Epithelial cell of proximal tubule (primary cell): ENCODE measurements at regions not wholly inside any gene's neighbourhood (a gene's known extent, or its start where the extent isn't known, plus 50 kb on each side); places are given as distances from the start of the nearest gene placed in this dataset.

Source experiments
- DNase-seq: peaks from one replicate; pipeline ENCODE4 v3.0.0-alpha.2; 2011; ENCODE audit warnings: low read depth
- H3K4me3 ChIP-seq: 2 replicates; pipeline ENCODE4 v1.5.1; 2011; ENCODE audit warnings: low read depth, mild to moderate bottlenecking, low read length
- CTCF ChIP-seq: conservative IDR thresholded peaks from 2 replicates; pipeline ENCODE4 v1.5.1; 2012; ENCODE audit warnings: low read depth, mild to moderate bottlenecking, low read length

- no peak for DNase-seq
- no peak overlapping the region for H3K4me3 ChIP-seq
- no peak for TF ChIP-seq CTCF
These were observed 519.2 kb upstream of the SPHKAP start for GRCh38 chr2:228700638-228701037.

DNA sequence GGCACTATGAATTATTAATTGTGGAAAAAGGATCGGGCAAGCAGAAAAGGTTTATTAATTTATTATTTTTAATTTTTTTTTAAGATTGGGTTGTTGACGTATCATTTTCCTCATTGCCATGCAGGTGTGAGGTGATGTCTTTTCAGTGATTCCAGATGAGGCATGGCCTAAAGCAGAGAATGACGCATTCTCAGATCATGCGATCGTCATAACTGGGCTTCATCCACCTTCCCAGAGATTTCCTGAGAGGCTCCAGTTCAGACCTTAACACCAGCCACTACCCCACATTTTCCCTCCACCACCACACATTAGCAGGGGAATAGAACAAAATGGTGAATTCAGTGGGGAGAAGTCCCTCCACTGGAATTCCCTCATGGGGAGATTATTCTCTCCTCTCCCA is 518.4 kb upstream of the SPHKAP start:
- DNase-seq: no peak
- H3K4me3 ChIP-seq: no peak overlapping the region
- no peak for TF ChIP-seq CTCF

DNA sequence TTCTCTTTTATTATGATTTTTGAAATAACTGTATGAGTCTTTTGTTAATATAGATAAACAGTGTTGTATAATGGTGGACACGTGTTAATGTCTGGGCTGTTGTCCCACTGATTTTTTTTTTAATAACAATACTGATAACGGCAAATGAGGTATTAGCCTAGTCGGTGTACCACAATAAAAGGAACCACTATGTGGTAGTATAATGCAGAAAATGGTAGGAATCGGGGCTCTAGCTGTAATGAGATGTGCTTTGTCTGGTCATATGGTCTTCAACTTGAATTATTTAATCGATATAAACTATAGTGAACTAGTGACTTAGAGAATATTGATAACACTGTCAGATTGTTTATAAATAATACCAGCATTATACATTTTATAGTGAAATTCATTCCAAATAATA is 517.9 kb upstream of the SPHKAP start:
- no peak overlapping the region for H3K4me3 ChIP-seq
- TF ChIP-seq CTCF: peak; percentile 35
- DNase-seq: no peak

DNA sequence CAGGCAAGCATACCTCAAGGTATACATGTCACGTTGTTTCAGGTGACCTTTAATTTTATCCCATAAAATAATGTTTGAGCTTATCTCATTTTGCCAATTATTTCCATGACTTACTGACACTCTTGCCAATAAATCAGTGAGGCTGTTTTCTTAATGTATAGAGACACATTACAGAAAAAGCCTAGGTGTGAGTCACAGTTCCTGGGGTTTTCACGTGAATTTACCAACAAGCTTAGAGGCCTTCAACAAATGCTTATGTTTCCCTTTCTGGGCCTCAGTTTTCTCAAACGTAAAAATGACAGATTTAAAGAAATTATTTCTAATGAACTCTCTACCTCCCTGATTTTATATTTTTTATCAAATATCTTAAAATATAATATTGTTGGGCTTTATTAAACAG is 517.5 kb upstream of the SPHKAP start:
- DNase-seq: no peak
- no peak for TF ChIP-seq CTCF
- H3K4me3 ChIP-seq: no peak overlapping the region

- H3K4me3 ChIP-seq: no peak overlapping the region
- TF ChIP-seq CTCF: no peak
- no peak for DNase-seq
These were observed 516.0 kb upstream of the SPHKAP start for GRCh38 chr2:228697456-228697855.

DNA sequence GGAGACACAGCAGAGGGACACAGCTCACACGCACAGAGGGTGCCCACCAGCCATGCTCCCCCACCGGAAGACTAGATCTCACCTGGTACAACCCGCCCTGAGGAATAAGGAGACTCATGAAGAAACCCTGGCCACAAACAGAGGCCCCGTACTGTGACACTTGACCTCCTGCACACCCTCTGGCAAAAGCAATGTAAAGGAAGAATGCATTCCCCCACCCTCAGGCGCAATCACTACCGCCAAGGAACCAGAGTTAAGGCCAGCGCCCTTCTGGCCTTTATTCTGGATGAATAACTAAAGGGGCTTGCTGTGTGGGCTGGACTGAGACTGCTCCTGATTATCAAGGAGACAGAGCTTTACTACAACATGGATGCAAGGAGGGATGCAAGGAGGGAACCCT is 509.2 kb upstream of the SPHKAP start:
- TF ChIP-seq CTCF: no peak
- no peak for DNase-seq
- no peak overlapping the region for H3K4me3 ChIP-seq

DNA sequence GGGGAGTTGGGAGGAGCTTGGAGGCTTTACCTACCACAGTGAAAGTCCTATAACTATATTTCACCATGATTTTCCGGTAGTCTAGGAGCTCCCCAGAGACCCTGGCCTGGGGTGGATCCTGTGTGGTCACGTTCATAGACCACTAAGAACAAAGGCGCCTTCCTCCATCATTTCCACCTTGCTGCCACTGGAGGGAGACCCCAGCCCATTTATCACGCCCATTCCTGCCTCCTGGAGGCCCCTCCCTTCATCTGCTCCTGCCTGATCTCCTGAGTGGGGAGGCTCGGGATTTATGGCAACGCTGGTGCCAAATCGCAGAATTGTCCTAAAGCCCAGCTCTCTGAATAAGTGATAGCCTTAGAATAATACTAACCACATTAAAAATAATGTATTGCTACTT is 507.6 kb upstream of the SPHKAP start:
- peak; percentile 61 for TF ChIP-seq CTCF
- no peak overlapping the region for H3K4me3 ChIP-seq
- no peak for DNase-seq
